ENCODE measurements at regions not wholly inside any gene's neighbourhood (a gene's known extent, or its start where the extent isn't known, plus 50 kb on each side); places are given as distances from the start of the nearest gene placed in this dataset.

GRCh38 chr3:3532508-3532907 lies 266.7 kb upstream of the LRRN1 start:
- TF ChIP-seq FOXK2 (IDR thresholded peaks at IDR 0.05), result no peak
- TF ChIP-seq SP1 (IDR thresholded peaks at IDR 0.05), result no peak
- TF ChIP-seq ZNF384 (IDR thresholded peaks at IDR 0.05), result no peak
- no peak for TF ChIP-seq ELF4 (IDR thresholded peaks at IDR 0.05)
- TF ChIP-seq FOXM1 (IDR thresholded peaks at IDR 0.05; ENCODE audit: borderline replicate concordance), result no peak
- TF ChIP-seq L3MBTL2 (conservative IDR thresholded peaks at IDR 0.05), result no peak
- TF ChIP-seq ARNT (IDR thresholded peaks at IDR 0.05), result no peak
